ENCODE measurements at regions not wholly inside any gene's neighbourhood (a gene's known extent, or its start where the extent isn't known, plus 50 kb on each side); places are given as distances from the start of the nearest gene placed in this dataset.

DNA sequence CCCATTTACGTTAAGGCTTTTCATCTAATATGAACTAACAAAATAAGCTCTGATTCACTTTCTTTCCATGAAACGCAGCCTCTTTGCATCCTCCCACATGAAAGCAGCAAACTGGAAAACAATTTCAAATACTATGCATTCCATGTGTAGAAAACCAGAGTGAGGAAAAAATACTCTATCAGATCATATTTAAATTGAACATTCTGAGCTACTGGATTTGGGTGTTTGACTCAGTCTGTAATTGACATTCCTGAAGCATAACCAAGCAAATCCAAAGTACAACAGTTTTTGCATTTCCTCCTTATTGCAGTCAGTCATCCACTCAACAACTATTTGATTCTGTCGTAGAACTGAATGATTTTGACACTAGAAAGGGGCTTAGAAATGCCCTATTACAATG is 399.1 kb upstream of the NMUR2 start:
- CTCF ChIA-PET, result no interaction called here
- DNase-seq, result no peak
- H3K9me3 ChIP-seq (ENCODE audit: control extremely low read depth in 1 of 5, control insufficient read depth in 4 of 5, insufficient read depth in 2 of 5, low read depth in 1 of 5, low read length in 4 of 5), result no peaks in the 10 kb centered on the region
- POLR2A ChIA-PET, result no interaction called here
- no peaks in the 10 kb centered on the region for H3K4me1 ChIP-seq (ENCODE audit: control extremely low read depth in 1 of 4, control insufficient read depth in 4 of 4, insufficient read depth in 4 of 4, low read length in 3 of 4)
- H3K36me3 ChIP-seq (ENCODE audit: control insufficient read depth in 4 of 4, insufficient read depth in 4 of 4, low read length in 3 of 4), result no peaks in the 10 kb centered on the region
- no peak overlapping the region for H3K27ac ChIP-seq (ENCODE audit: insufficient read depth in 1 of 2, low read depth in 1 of 2, low read length in 2 of 2, poor library complexity in 1 of 2, severe bottlenecking in 2 of 2)
- WGBS (ENCODE audit: insufficient coverage), result 94% methylated on average over 2 of the region's 3 CpGs
- H3K27me3 ChIP-seq (replicated peaks in 2 of 5; ENCODE audit: control insufficient read depth in 4 of 5, insufficient read depth in 5 of 5, low read length in 4 of 5), result no peaks in the 10 kb centered on the region
- H3K4me3 ChIP-seq (ENCODE audit: control insufficient read depth in 1 of 7, extremely low read depth in 1 of 7, insufficient read depth in 4 of 7, low read depth in 2 of 7, low read length in 6 of 7), result no peak overlapping the region

GRCh38 chr5:152811988-152812387 is 406.9 kb upstream of the NMUR2 start:
- 82% methylated on average over 3 of the region's 5 CpGs for WGBS (ENCODE audit: insufficient coverage)
- no peak for DNase-seq
- no peak overlapping the region for H3K4me3 ChIP-seq (ENCODE audit: control insufficient read depth in 1 of 7, extremely low read depth in 1 of 7, insufficient read depth in 4 of 7, low read depth in 2 of 7, low read length in 6 of 7)
- no peaks in the 10 kb centered on the region for H3K36me3 ChIP-seq (ENCODE audit: control insufficient read depth in 4 of 4, insufficient read depth in 4 of 4, low read length in 3 of 4)
- H3K27ac ChIP-seq (ENCODE audit: insufficient read depth in 1 of 2, low read depth in 1 of 2, low read length in 2 of 2, poor library complexity in 1 of 2, severe bottlenecking in 2 of 2), result no peak overlapping the region
- ChIA-PET POLR2A (no interaction called here), CTCF (interaction anchor here (0.6 to 1.0 kb wide), 2 partner anchors 11 to 44 kb away, joined by 3 to 5 read pairs; no protein-coding TSS in a partner anchor)
- H3K4me1 ChIP-seq (ENCODE audit: control extremely low read depth in 1 of 4, control insufficient read depth in 4 of 4, insufficient read depth in 4 of 4, low read length in 3 of 4), result no peaks in the 10 kb centered on the region
- H3K27me3 ChIP-seq (replicated peaks in 2 of 5; ENCODE audit: control insufficient read depth in 4 of 5, insufficient read depth in 5 of 5, low read length in 4 of 5), result no peaks in the 10 kb centered on the region
- peaks cover 0 to 2% (median 0%) of the 10 kb centered on the region in 5 experiments for H3K9me3 ChIP-seq (ENCODE audit: control extremely low read depth in 1 of 5, control insufficient read depth in 4 of 5, insufficient read depth in 2 of 5, low read depth in 1 of 5, low read length in 4 of 5)

- Histone ChIP-seq H3K27ac (ENCODE audit: insufficient read depth in 1 of 2, low read depth in 1 of 2, low read length in 2 of 2, poor library complexity in 1 of 2, severe bottlenecking in 2 of 2) (no peak overlapping the region), H3K36me3 (ENCODE audit: control insufficient read depth in 4 of 4, insufficient read depth in 4 of 4, low read length in 3 of 4) (no peaks in the 10 kb centered on the region), H3K4me3 (ENCODE audit: control insufficient read depth in 1 of 7, extremely low read depth in 1 of 7, insufficient read depth in 4 of 7, low read depth in 2 of 7, low read length in 6 of 7) (no peak overlapping the region), H3K27me3 (replicated peaks in 2 of 5; ENCODE audit: control insufficient read depth in 4 of 5, insufficient read depth in 5 of 5, low read length in 4 of 5) (no peaks in the 10 kb centered on the region), H3K9me3 (ENCODE audit: control extremely low read depth in 1 of 5, control insufficient read depth in 4 of 5, insufficient read depth in 2 of 5, low read depth in 1 of 5, low read length in 4 of 5) (peaks cover 0 to 2% (median 0%) of the 10 kb centered on the region in 5 experiments), H3K4me1 (ENCODE audit: control extremely low read depth in 1 of 4, control insufficient read depth in 4 of 4, insufficient read depth in 4 of 4, low read length in 3 of 4) (no peaks in the 10 kb centered on the region)
- DNase-seq, result no peak
- 94% methylated on average over 5 of the region's 6 CpGs for WGBS (ENCODE audit: insufficient coverage)
- CTCF ChIA-PET, result no interaction called here
- POLR2A ChIA-PET, result no interaction called here
These were observed 408.4 kb upstream of the NMUR2 start for GRCh38 chr5:152813526-152813925.

- no peaks in the 10 kb centered on the region for H3K36me3 ChIP-seq (ENCODE audit: control insufficient read depth in 4 of 4, insufficient read depth in 4 of 4, low read length in 3 of 4)
- no peaks in the 10 kb centered on the region for H3K9me3 ChIP-seq (ENCODE audit: control extremely low read depth in 1 of 5, control insufficient read depth in 4 of 5, insufficient read depth in 2 of 5, low read depth in 1 of 5, low read length in 4 of 5)
- no peak overlapping the region for H3K4me3 ChIP-seq (ENCODE audit: control insufficient read depth in 1 of 7, extremely low read depth in 1 of 7, insufficient read depth in 4 of 7, low read depth in 2 of 7, low read length in 6 of 7)
- DNase-seq, result no peak
- CTCF ChIA-PET, result no interaction called here
- H3K27ac ChIP-seq (ENCODE audit: insufficient read depth in 1 of 2, low read depth in 1 of 2, low read length in 2 of 2, poor library complexity in 1 of 2, severe bottlenecking in 2 of 2), result no peak overlapping the region
- POLR2A ChIA-PET, result no interaction called here
- H3K27me3 ChIP-seq (replicated peaks in 2 of 5; ENCODE audit: control insufficient read depth in 4 of 5, insufficient read depth in 5 of 5, low read length in 4 of 5), result no peaks in the 10 kb centered on the region
- no peaks in the 10 kb centered on the region for H3K4me1 ChIP-seq (ENCODE audit: control extremely low read depth in 1 of 4, control insufficient read depth in 4 of 4, insufficient read depth in 4 of 4, low read length in 3 of 4)
These were observed 414.8 kb upstream of the NMUR2 start for GRCh38 chr5:152819891-152820290.

GRCh38 chr5:152824316-152824715 is 419.2 kb upstream of the NMUR2 start:
- 90% methylated on average over 2 of the region's 3 CpGs for WGBS (ENCODE audit: insufficient coverage)
- Histone ChIP-seq H3K4me3 (ENCODE audit: control insufficient read depth in 1 of 7, extremely low read depth in 1 of 7, insufficient read depth in 4 of 7, low read depth in 2 of 7, low read length in 6 of 7) (no peak overlapping the region), H3K4me1 (ENCODE audit: control extremely low read depth in 1 of 4, control insufficient read depth in 4 of 4, insufficient read depth in 4 of 4, low read length in 3 of 4) (no peaks in the 10 kb centered on the region), H3K27me3 (replicated peaks in 2 of 5; ENCODE audit: control insufficient read depth in 4 of 5, insufficient read depth in 5 of 5, low read length in 4 of 5) (no peaks in the 10 kb centered on the region), H3K36me3 (ENCODE audit: control insufficient read depth in 4 of 4, insufficient read depth in 4 of 4, low read length in 3 of 4) (no peaks in the 10 kb centered on the region), H3K9me3 (ENCODE audit: control extremely low read depth in 1 of 5, control insufficient read depth in 4 of 5, insufficient read depth in 2 of 5, low read depth in 1 of 5, low read length in 4 of 5) (no peaks in the 10 kb centered on the region), H3K27ac (ENCODE audit: insufficient read depth in 1 of 2, low read depth in 1 of 2, low read length in 2 of 2, poor library complexity in 1 of 2, severe bottlenecking in 2 of 2) (no peak overlapping the region)
- ChIA-PET CTCF (no interaction called here), POLR2A (no interaction called here)
- DNase-seq, result no peak

DNA sequence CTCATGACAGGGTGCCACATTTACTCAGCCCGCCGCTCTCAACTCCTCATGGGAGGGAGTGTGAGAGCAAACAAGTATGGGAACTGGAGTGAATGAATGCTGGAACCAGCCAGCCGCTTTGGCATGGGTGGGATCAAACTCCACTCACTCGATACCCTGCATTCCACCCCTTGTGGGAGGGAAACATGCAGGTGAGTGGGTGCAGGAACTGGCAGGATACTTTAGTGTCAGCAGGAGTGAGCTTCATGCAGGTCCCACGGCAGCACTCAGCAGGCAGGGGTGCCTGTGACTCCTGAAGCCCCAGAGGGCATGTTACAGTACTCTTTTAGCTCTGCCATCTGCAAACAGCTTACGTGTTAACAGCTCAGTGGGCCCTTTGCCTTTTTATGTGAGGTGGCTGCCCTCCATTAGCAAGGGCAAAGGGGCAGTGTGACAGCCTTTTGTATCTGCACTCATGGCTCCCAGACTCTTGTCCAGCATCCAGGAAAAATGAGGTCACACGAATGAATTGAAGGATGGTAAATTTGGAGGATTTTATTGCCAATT is 433.2 kb upstream of the NMUR2 start:
- 87% methylated on average over 6 of the region's 7 CpGs for WGBS (ENCODE audit: insufficient coverage)
- CTCF ChIA-PET, result no interaction called here
- no peak overlapping the region for H3K4me3 ChIP-seq (ENCODE audit: control insufficient read depth in 1 of 7, extremely low read depth in 1 of 7, insufficient read depth in 4 of 7, low read depth in 2 of 7, low read length in 6 of 7)

DNA sequence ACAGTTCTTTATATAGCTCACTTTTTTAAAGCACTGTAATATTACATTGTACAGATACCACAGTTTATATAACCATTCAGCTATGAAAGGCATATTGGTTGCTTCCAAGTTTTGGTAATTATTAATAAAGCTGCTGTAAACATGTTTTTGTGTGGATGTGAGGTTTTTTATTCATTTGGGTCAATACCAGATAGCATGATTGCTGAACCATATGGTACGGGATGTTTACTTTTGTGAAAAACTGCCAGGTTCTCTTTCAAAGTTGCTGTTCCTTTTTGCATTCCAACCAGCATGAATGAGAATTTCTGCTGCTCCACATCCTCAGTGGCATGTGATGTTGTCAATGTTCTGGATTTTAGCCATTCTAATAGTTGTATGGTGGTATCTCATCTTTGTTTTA is 439.6 kb upstream of the NMUR2 start:
- H3K27ac ChIP-seq (ENCODE audit: insufficient read depth in 1 of 2, low read depth in 1 of 2, low read length in 2 of 2, poor library complexity in 1 of 2, severe bottlenecking in 2 of 2), result no peak overlapping the region
- WGBS (ENCODE audit: insufficient coverage), result 91% methylated on average over 1 of the region's 1 CpG

More for the DNA sequence above, 433.2 kb upstream of the NMUR2 start:
- Histone ChIP-seq H3K36me3 (ENCODE audit: control insufficient read depth in 4 of 4, insufficient read depth in 4 of 4, low read length in 3 of 4) (no peaks in the 10 kb centered on the region), H3K9me3 (ENCODE audit: control extremely low read depth in 1 of 5, control insufficient read depth in 4 of 5, insufficient read depth in 2 of 5, low read depth in 1 of 5, low read length in 4 of 5) (peaks cover 0 to 1% (median 0%) of the 10 kb centered on the region in 5 experiments), H3K4me1 (ENCODE audit: control extremely low read depth in 1 of 4, control insufficient read depth in 4 of 4, insufficient read depth in 4 of 4, low read length in 3 of 4) (no peaks in the 10 kb centered on the region), H3K27me3 (replicated peaks in 2 of 5; ENCODE audit: control insufficient read depth in 4 of 5, insufficient read depth in 5 of 5, low read length in 4 of 5) (no peaks in the 10 kb centered on the region), H3K27ac (ENCODE audit: insufficient read depth in 1 of 2, low read depth in 1 of 2, low read length in 2 of 2, poor library complexity in 1 of 2, severe bottlenecking in 2 of 2) (no peak overlapping the region)
- no peak for DNase-seq
- POLR2A ChIA-PET, result no interaction called here

More for the DNA sequence above, 439.6 kb upstream of the NMUR2 start:
- DNase-seq, result no peak
- Histone ChIP-seq H3K4me3 (ENCODE audit: control insufficient read depth in 1 of 7, extremely low read depth in 1 of 7, insufficient read depth in 4 of 7, low read depth in 2 of 7, low read length in 6 of 7) (no peak overlapping the region), H3K36me3 (ENCODE audit: control insufficient read depth in 4 of 4, insufficient read depth in 4 of 4, low read length in 3 of 4) (no peaks in the 10 kb centered on the region), H3K27me3 (replicated peaks in 2 of 5; ENCODE audit: control insufficient read depth in 4 of 5, insufficient read depth in 5 of 5, low read length in 4 of 5) (no peaks in the 10 kb centered on the region), H3K9me3 (ENCODE audit: control extremely low read depth in 1 of 5, control insufficient read depth in 4 of 5, insufficient read depth in 2 of 5, low read depth in 1 of 5, low read length in 4 of 5) (no peaks in the 10 kb centered on the region), H3K4me1 (ENCODE audit: control extremely low read depth in 1 of 4, control insufficient read depth in 4 of 4, insufficient read depth in 4 of 4, low read length in 3 of 4) (no peaks in the 10 kb centered on the region)
- ChIA-PET CTCF (no interaction called here), POLR2A (no interaction called here)

All from common myeloid progenitor, CD34-positive (primary cell).